Fibroblast of lung (primary cell): ENCODE measurements at regions not wholly inside any gene's neighbourhood (a gene's known extent, or its start where the extent isn't known, plus 50 kb on each side); places are given as distances from the start of the nearest gene placed in this dataset.

ENCODE experiments used
- EZH2 ChIP-seq: IDR thresholded peaks from 2 replicates; pipeline ENCODE4 v1.5.1; 2012; ENCODE audit warnings: low read length, control low read depth, mild to moderate bottlenecking; ENCODE audit errors: missing control alignments
- TF ChIP-seq, protein P1 (sequence below), 2 donors: IDR thresholded peaks in 1 of 2; conservative IDR thresholded peaks in 1 of 2; 1 replicate in 1 of 2; 2 replicates in 1 of 2; pipeline ENCODE4 v1.5.1; 2011 to 2012; ENCODE audit warnings: low read length in 2 of 2, control low read depth in 1 of 2, inconsistent platforms in 1 of 2, low read depth in 1 of 2, mild to moderate bottlenecking in 1 of 2

DNA sequence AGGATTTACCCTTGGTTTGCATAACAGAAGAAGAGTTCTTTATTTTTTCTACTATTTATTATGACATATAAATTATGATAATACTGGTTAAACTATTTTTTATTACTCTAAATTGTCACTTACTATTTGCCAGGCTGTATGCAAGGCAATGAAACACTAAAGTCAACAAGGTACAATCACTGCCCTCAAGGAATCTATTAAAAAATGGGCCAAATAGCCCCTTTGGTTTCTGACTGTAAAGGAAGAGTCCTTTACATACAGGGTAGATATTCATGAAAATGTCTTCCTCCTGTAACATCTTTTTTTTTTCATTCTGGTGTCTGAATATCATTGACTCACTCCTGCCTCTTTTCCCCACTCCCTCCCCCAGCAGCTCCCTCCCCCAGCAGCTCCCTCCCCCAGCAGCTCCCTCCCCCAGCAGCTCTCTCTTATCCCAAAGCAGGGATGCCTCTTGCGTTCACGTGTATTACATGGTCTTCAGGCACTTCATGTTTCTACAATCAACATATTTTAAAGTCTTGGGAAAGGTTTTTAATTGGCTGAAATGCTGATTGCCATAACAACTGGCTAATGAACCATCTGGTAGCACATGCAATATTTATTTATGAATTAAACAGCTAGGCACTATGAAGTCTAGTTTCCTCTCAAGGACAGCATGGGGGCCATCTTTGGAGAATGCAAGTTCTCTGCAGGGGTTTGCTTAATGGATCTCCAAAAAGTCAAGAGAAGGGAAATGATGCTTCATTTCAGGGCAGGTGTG lies 400.4 kb upstream of the PLXNA2 start:
- TF ChIP-seq, protein P1, sequence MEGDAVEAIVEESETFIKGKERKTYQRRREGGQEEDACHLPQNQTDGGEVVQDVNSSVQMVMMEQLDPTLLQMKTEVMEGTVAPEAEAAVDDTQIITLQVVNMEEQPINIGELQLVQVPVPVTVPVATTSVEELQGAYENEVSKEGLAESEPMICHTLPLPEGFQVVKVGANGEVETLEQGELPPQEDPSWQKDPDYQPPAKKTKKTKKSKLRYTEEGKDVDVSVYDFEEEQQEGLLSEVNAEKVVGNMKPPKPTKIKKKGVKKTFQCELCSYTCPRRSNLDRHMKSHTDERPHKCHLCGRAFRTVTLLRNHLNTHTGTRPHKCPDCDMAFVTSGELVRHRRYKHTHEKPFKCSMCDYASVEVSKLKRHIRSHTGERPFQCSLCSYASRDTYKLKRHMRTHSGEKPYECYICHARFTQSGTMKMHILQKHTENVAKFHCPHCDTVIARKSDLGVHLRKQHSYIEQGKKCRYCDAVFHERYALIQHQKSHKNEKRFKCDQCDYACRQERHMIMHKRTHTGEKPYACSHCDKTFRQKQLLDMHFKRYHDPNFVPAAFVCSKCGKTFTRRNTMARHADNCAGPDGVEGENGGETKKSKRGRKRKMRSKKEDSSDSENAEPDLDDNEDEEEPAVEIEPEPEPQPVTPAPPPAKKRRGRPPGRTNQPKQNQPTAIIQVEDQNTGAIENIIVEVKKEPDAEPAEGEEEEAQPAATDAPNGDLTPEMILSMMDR (conservative IDR thresholded peaks at IDR 0.05 in 1 of 2, IDR thresholded peaks at IDR 0.05 in 1 of 2; ENCODE audit: low read depth in 1 of 2, low read length in 2 of 2), result no peak
- no peak for TF ChIP-seq EZH2
